ENCODE measurements at regions not wholly inside any gene's neighbourhood (a gene's known extent, or its start where the extent isn't known, plus 50 kb on each side); places are given as distances from the start of the nearest gene placed in this dataset.

GRCh38 chr15:77815015-77815414 lies 182.3 kb upstream of the LINGO1 start:
- TF ChIP-seq MYC (IDR thresholded peaks at IDR 0.05; ENCODE audit: low read depth, low read length), result no peak
- no peak for TF ChIP-seq CTCF (IDR thresholded peaks at IDR 0.05; ENCODE audit: low read depth, low read length)
- no peak for TF ChIP-seq POLR2A (IDR thresholded peaks at IDR 0.05; ENCODE audit: extremely low read depth, insufficient read length)
- no peak for TF ChIP-seq MAX (IDR thresholded peaks at IDR 0.05; ENCODE audit: low read depth, low read length)
- DNase-seq (ENCODE audit: low read depth), result no peak
- H3K4me3 ChIP-seq (ENCODE audit: low read depth, low read length), result no peak overlapping the region

- no peak for DNase-seq (ENCODE audit: low read depth)
- TF ChIP-seq MYC (IDR thresholded peaks at IDR 0.05; ENCODE audit: low read depth, low read length) (no peak), CTCF (IDR thresholded peaks at IDR 0.05; ENCODE audit: low read depth, low read length) (no peak), POLR2A (IDR thresholded peaks at IDR 0.05; ENCODE audit: extremely low read depth, insufficient read length) (no peak), MAX (IDR thresholded peaks at IDR 0.05; ENCODE audit: low read depth, low read length) (no peak)
- H3K4me3 ChIP-seq (ENCODE audit: low read depth, low read length), result no peak overlapping the region
Measured at GRCh38 chr15:77812664-77813063, 180.0 kb upstream of the LINGO1 start.

- TF ChIP-seq MAX (IDR thresholded peaks at IDR 0.05; ENCODE audit: low read depth, low read length), result no peak
- no peak for TF ChIP-seq CTCF (IDR thresholded peaks at IDR 0.05; ENCODE audit: low read depth, low read length)
- no peak for TF ChIP-seq MYC (IDR thresholded peaks at IDR 0.05; ENCODE audit: low read depth, low read length)
- no peak for TF ChIP-seq POLR2A (IDR thresholded peaks at IDR 0.05; ENCODE audit: extremely low read depth, insufficient read length)
- no peak for DNase-seq (ENCODE audit: low read depth)
- no peak overlapping the region for H3K4me3 ChIP-seq (ENCODE audit: low read depth, low read length)
Measured at GRCh38 chr15:77811270-77811669, 178.6 kb upstream of the LINGO1 start.

DNA sequence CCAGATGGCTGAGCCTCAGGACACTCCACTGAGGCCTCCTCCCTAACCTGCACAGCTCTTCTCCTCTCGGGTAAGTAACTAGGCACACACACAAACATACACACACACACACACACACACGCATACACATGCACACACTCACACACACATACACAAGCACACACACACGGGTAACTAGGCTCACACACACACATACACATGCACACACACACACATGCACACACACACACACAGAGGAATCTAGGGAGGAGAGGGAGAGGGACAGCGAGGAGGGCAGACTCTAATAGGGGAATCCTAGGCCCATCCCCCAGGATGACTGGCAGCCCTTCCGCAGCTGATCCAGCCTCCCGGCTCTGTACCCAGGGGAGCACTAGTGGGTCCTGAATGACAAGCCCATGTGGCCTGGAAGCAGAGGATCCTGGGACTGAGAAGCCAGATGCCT lies 177.4 kb upstream of the LINGO1 start:
- TF ChIP-seq CTCF (IDR thresholded peaks at IDR 0.05; ENCODE audit: low read depth, low read length) (no peak), POLR2A (IDR thresholded peaks at IDR 0.05; ENCODE audit: extremely low read depth, insufficient read length) (no peak)
- H3K4me3 ChIP-seq (ENCODE audit: low read depth, low read length), result no peak overlapping the region
- no peak for DNase-seq (ENCODE audit: low read depth)

GRCh38 chr15:77808581-77809177 lies 176.0 kb upstream of the LINGO1 start:
- TF ChIP-seq POLR2A (IDR thresholded peaks at IDR 0.05; ENCODE audit: extremely low read depth, insufficient read length) (no peak), MYC (IDR thresholded peaks at IDR 0.05; ENCODE audit: low read depth, low read length) (no peak), CTCF (IDR thresholded peaks at IDR 0.05; ENCODE audit: low read depth, low read length) (no peak), MAX (IDR thresholded peaks at IDR 0.05; ENCODE audit: low read depth, low read length) (no peak)
- no peak for DNase-seq (ENCODE audit: low read depth)
- H3K4me3 ChIP-seq (ENCODE audit: low read depth, low read length), result no peak overlapping the region

- H3K4me3 ChIP-seq (ENCODE audit: low read depth, low read length), result no peak overlapping the region
- no peak for TF ChIP-seq CTCF (IDR thresholded peaks at IDR 0.05; ENCODE audit: low read depth, low read length)
- TF ChIP-seq MAX (IDR thresholded peaks at IDR 0.05; ENCODE audit: low read depth, low read length), result no peak
- no peak for TF ChIP-seq MYC (IDR thresholded peaks at IDR 0.05; ENCODE audit: low read depth, low read length)
- TF ChIP-seq POLR2A (IDR thresholded peaks at IDR 0.05; ENCODE audit: extremely low read depth, insufficient read length), result no peak
- DNase-seq (ENCODE audit: low read depth), result no peak
Measured at GRCh38 chr15:77808075-77808474, 175.4 kb upstream of the LINGO1 start.

Data from NB4 (cell line).